WERI-Rb-1 (cell line): ENCODE measurements at regions not wholly inside any gene's neighbourhood (a gene's known extent, or its start where the extent isn't known, plus 50 kb on each side); places are given as distances from the start of the nearest gene placed in this dataset.

ENCODE experiments used
- DNase-seq: peaks from one replicate; pipeline ENCODE4 v3.0.0-alpha.2; 2020
- H3K27ac ChIP-seq: fragments of 250-450 bp; sonication (Bioruptor Pico); 2 replicates; pipeline ENCODE4 v1.5.1; 2020; ENCODE audit warnings: mild to moderate bottlenecking, moderate library complexity
- H3K27me3 ChIP-seq: fragments of 250-450 bp; sonication (Bioruptor Pico); 2 replicates; pipeline ENCODE4 v1.5.1; 2021; ENCODE audit warnings: mild to moderate bottlenecking, low read depth, moderate library complexity; ENCODE audit not compliant: insufficient read depth, severe bottlenecking
- H3K36me3 ChIP-seq: fragments of 250-450 bp; sonication (Bioruptor Pico); 2 replicates; pipeline ENCODE4 v1.5.1; 2020; ENCODE audit warnings: mild to moderate bottlenecking, moderate library complexity
- H3K4me3 ChIP-seq: 2 replicates; pipeline ENCODE4 v1.5.1; 2011; ENCODE audit warnings: low read depth, mild to moderate bottlenecking, control low read depth, low read length
- H3K9me3 ChIP-seq: fragments of 250-450 bp; sonication (Bioruptor Pico); 2 replicates; pipeline ENCODE4 v1.5.1; 2021; ENCODE audit warnings: mild to moderate bottlenecking, moderate library complexity; ENCODE audit not compliant: severe bottlenecking
- TF ChIP-seq, protein P1 (sequence below): IDR thresholded peaks from 2 replicates; pipeline ENCODE4 v1.5.1; 2011; ENCODE audit warnings: low read depth, mild to moderate bottlenecking, control low read depth, inconsistent platforms, low read length

DNA sequence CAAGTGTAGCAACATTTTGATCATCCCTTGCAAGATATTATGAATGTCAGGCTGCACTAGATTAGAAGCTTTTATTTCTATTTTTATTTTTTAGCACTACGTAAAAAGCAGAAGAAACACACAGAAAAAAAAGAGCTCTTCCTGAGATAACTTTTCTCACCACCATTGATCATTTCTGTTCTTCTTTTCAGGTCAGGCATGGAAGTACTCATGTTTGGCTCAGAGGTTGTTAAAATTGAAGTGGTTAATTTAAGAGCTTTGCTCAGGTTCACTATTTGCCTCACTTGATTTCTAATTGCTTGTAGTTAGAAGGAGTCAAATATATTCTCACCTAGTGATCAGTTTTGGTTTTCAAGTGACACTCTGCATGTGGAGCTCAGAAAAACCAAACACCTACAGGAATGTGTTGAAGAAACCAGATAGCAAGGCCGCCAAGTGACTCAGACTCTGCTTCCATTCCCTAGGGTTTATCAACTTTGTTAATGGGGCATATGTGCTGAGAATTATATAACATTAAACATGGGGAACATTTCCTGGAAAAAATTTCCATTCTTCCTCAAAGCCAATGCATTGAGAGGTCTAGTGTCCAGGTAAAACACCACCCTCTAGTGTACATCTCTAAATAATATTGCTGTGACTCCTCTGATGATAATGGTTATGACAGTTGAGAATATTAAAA, 679.8 kb downstream of the CETN3 start:
- Histone ChIP-seq H3K4me3 (no peak overlapping the region), H3K27me3 (no peaks in the 10 kb centered on the region), H3K27ac (no peak overlapping the region), H3K36me3 (no peaks in the 10 kb centered on the region), H3K9me3 (no peaks in the 10 kb centered on the region)
- TF ChIP-seq, protein P1, sequence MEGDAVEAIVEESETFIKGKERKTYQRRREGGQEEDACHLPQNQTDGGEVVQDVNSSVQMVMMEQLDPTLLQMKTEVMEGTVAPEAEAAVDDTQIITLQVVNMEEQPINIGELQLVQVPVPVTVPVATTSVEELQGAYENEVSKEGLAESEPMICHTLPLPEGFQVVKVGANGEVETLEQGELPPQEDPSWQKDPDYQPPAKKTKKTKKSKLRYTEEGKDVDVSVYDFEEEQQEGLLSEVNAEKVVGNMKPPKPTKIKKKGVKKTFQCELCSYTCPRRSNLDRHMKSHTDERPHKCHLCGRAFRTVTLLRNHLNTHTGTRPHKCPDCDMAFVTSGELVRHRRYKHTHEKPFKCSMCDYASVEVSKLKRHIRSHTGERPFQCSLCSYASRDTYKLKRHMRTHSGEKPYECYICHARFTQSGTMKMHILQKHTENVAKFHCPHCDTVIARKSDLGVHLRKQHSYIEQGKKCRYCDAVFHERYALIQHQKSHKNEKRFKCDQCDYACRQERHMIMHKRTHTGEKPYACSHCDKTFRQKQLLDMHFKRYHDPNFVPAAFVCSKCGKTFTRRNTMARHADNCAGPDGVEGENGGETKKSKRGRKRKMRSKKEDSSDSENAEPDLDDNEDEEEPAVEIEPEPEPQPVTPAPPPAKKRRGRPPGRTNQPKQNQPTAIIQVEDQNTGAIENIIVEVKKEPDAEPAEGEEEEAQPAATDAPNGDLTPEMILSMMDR, result 0 out of 2 replicates have a peak, but pooled peaks have one; percentile 9
- DNase-seq, result no peak

DNA sequence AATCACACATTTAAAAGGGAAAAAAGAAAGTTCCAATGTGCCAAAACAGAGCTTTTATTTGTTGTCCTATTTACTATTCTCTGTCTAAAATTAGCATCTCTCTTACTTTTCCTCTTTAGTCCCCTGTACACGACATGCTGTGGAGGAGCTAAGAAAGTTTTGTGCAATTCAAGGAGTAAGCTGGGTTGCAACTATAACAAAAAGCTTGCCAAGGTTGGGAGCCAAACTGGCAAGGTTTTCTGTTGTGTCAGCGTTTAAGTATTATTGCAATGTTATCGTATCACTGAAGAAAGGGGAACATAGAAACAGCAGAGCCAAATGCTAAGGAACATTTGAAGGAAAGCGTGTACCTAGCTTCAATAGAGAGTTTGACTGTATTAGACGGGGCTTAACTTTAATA, 680.8 kb downstream of the CETN3 start:
- TF ChIP-seq, protein P1, result no peak
- DNase-seq, result no peak
- H3K27ac ChIP-seq, result no peak overlapping the region
- H3K36me3 ChIP-seq, result no peaks in the 10 kb centered on the region
- no peaks in the 10 kb centered on the region for H3K9me3 ChIP-seq
- H3K27me3 ChIP-seq, result no peaks in the 10 kb centered on the region
- H3K4me3 ChIP-seq, result no peak overlapping the region

DNA sequence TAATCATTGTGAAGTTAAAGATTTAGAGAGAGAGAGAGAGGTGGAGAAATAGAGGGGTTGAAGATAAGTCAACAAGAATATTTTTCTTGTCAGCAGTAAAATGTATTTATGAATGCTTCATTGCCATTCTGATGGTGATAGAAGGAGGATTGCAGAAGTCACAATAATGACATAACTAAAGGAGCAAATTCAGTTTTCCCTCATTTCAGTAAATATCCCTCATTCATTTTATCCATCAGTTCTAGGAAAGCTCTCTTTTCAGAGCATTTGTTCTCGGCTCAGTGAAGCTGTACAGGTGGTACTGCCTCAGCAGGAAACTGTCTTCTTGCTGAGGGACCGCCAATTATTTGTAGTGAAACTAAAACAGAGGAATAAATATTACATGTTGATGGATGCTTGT, 681.4 kb downstream of the CETN3 start:
- no peaks in the 10 kb centered on the region for H3K36me3 ChIP-seq
- no peak for DNase-seq
- no peaks in the 10 kb centered on the region for H3K27me3 ChIP-seq
- TF ChIP-seq, protein P1, result no peak
- no peak overlapping the region for H3K4me3 ChIP-seq
- no peak overlapping the region for H3K27ac ChIP-seq
- no peaks in the 10 kb centered on the region for H3K9me3 ChIP-seq

DNA sequence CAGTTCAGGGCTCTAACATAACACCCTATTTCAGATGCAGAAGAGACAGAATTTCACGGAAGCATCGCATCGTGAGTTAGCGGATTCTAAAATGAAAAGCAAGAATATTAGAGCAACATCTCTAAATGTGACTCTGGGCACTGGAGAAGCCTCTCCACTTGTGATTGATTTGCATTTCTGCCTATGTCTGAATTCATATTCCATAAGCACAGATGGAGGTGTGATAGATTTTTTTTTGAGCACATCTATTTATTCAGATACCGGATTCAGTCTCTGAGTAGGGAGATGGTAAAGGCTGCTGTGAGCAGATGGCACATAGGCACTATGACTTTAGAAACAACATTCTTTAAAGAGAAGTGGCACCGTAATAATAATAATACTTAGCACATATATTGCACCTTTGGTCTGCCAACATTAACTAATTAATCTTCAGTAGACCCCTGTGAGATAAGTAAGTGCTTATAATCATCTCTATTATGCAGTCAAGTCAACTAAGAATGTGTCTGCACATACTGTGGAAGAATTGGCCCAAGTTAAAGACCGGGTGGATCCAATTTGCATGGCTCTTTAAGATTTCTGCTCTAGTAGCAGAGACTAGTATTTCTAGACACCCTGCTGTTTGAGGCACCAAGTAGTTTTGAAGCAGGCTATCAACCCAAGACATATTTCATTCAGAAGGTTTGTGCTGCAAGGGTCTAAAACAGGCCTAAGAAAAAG, 685.0 kb downstream of the CETN3 start:
- Histone ChIP-seq H3K9me3 (no peaks in the 10 kb centered on the region), H3K36me3 (no peaks in the 10 kb centered on the region), H3K4me3 (no peak overlapping the region), H3K27me3 (no peaks in the 10 kb centered on the region), H3K27ac (no peak overlapping the region)
- TF ChIP-seq, protein P1, result no peak
- DNase-seq, result no peak

DNA sequence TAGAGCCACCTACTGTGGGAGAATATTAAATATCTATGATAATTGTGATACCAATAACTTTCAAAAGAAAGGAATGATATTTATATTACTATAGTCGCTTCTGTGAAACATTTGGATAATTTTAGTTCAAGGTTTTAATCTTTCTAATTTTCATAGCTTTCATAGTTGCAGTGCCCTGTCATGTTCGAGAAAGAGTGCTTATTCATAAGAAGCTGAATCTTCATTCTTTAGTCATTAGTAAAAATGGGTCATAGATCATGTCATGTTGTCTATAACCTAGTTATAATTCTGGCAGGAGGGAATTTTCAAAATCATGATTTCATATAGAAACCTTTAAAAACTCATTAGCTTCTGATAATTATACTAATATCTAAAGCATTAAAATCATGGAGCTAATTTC, 685.6 kb downstream of the CETN3 start:
- DNase-seq, result no peak
- no peaks in the 10 kb centered on the region for H3K9me3 ChIP-seq
- H3K4me3 ChIP-seq, result no peak overlapping the region
- TF ChIP-seq, protein P1, result no peak
- H3K27ac ChIP-seq, result no peak overlapping the region
- H3K36me3 ChIP-seq, result no peaks in the 10 kb centered on the region
- H3K27me3 ChIP-seq, result no peaks in the 10 kb centered on the region

DNA sequence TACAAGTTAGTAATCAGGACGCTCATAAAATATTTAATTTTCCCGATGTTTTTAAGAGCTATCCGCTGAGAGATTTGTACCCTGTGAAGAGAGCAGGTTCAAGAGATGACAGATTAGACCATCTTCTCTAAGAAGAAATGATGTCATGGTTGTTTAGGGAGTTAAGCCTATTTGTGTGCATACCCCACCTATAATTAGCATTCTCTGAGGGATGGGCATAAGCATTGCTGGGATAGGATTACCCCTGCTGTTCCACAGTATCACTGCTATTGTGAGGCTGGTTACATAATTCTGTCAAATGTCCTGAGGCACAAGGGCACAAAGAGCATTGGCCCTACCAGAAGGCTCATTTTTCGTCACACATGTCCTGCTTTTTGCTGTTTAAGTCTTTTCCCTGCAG, 687.0 kb downstream of the CETN3 start:
- Histone ChIP-seq H3K27me3 (no peaks in the 10 kb centered on the region), H3K27ac (no peak overlapping the region), H3K4me3 (no peak overlapping the region), H3K36me3 (no peaks in the 10 kb centered on the region), H3K9me3 (no peaks in the 10 kb centered on the region)
- DNase-seq, result no peak
- TF ChIP-seq, protein P1, result no peak
